ENCODE measurements at regions not wholly inside any gene's neighbourhood (a gene's known extent, or its start where the extent isn't known, plus 50 kb on each side); places are given as distances from the start of the nearest gene placed in this dataset.

GRCh38 chr16:87195161-87195560 lies 122.0 kb downstream of the C16orf95 start:
- no peak overlapping the region for H2AFZ ChIP-seq
- no peaks in the 10 kb centered on the region for H3K36me3 ChIP-seq (replicated peaks; ENCODE audit: insufficient read depth, low read depth)
- WGBS (ENCODE audit: low lambda C conversion rate, missing lambda C conversion rate): 86% methylated on average over 6 of the region's 6 CpGs
- no peaks in the 10 kb centered on the region for H3K9me2 ChIP-seq (replicated peaks; ENCODE audit: insufficient read depth)
- no peak for TF ChIP-seq EZH2phosphoT487 (IDR thresholded peaks at IDR 0.05; ENCODE audit: low read depth, severe bottlenecking, unreplicated experiment)
- TF ChIP-seq CTCF (IDR thresholded peaks at IDR 0.05; ENCODE audit: poor library complexity): no peak
- no peak for TF ChIP-seq EZH2 (IDR thresholded peaks at IDR 0.05; ENCODE audit: borderline replicate concordance)
- no peaks in the 10 kb centered on the region for H4K20me1 ChIP-seq (ENCODE audit: insufficient read depth, poor library complexity, severe bottlenecking)
- no peak overlapping the region for H3K27ac ChIP-seq
- no peaks in the 10 kb centered on the region for H3K27me3 ChIP-seq
- H3K9me3 ChIP-seq (ENCODE audit: low read depth): no peaks in the 10 kb centered on the region
- no peak overlapping the region for H3K4me2 ChIP-seq
- no peaks in the 10 kb centered on the region for H3K79me2 ChIP-seq
- H3K4me1 ChIP-seq (ENCODE audit: insufficient read depth): no peaks in the 10 kb centered on the region
- no peak for DNase-seq (ENCODE audit: low spot score)
- H3K4me3 ChIP-seq: no peak overlapping the region

GRCh38 chr16:87196231-87196630 lies 121.0 kb downstream of the C16orf95 start:
- H3K9me2 ChIP-seq (replicated peaks; ENCODE audit: insufficient read depth): no peaks in the 10 kb centered on the region
- H3K9me3 ChIP-seq (ENCODE audit: low read depth): no peaks in the 10 kb centered on the region
- no peak for DNase-seq (ENCODE audit: low spot score)
- H3K4me3 ChIP-seq: no peak overlapping the region
- H3K27ac ChIP-seq: no peak overlapping the region
- WGBS (ENCODE audit: low lambda C conversion rate, missing lambda C conversion rate): 91% methylated on average over 11 of the region's 11 CpGs
- TF ChIP-seq EZH2 (IDR thresholded peaks at IDR 0.05; ENCODE audit: borderline replicate concordance) (no peak), EZH2phosphoT487 (IDR thresholded peaks at IDR 0.05; ENCODE audit: low read depth, severe bottlenecking, unreplicated experiment) (no peak), CTCF (IDR thresholded peaks at IDR 0.05; ENCODE audit: poor library complexity) (no peak)
- no peaks in the 10 kb centered on the region for H3K36me3 ChIP-seq (replicated peaks; ENCODE audit: insufficient read depth, low read depth)
- H3K4me2 ChIP-seq: no peak overlapping the region
- H4K20me1 ChIP-seq (ENCODE audit: insufficient read depth, poor library complexity, severe bottlenecking): no peaks in the 10 kb centered on the region
- H3K27me3 ChIP-seq: no peaks in the 10 kb centered on the region
- no peaks in the 10 kb centered on the region for H3K79me2 ChIP-seq
- H2AFZ ChIP-seq: no peak overlapping the region
- no peaks in the 10 kb centered on the region for H3K4me1 ChIP-seq (ENCODE audit: insufficient read depth)

DNA sequence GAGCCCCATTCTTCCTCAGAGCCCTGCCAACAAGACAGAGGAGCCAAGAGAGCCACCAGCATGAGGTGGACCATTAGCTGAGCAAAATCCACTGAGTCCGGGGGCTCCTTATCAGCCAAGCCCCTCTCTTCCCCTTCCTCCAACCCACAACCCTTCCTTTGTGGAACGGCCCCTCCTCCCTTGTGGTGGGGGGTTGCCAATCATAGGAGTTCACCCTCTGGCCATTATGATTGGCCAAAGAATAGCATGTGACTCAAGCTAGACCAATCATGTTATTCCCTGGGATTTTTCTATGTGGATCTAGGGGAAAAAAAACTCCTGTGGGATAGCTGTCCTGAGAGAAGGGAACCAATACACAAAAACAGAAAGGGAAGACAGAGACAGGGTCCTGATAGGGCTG lies 120.5 kb downstream of the C16orf95 start:
- no peaks in the 10 kb centered on the region for H3K36me3 ChIP-seq (replicated peaks; ENCODE audit: insufficient read depth, low read depth)
- no peaks in the 10 kb centered on the region for H4K20me1 ChIP-seq (ENCODE audit: insufficient read depth, poor library complexity, severe bottlenecking)
- no peaks in the 10 kb centered on the region for H3K9me3 ChIP-seq (ENCODE audit: low read depth)
- H3K4me1 ChIP-seq (ENCODE audit: insufficient read depth): no peaks in the 10 kb centered on the region
- H3K27me3 ChIP-seq: no peaks in the 10 kb centered on the region
- TF ChIP-seq EZH2phosphoT487 (IDR thresholded peaks at IDR 0.05; ENCODE audit: low read depth, severe bottlenecking, unreplicated experiment) (no peak), CTCF (IDR thresholded peaks at IDR 0.05; ENCODE audit: poor library complexity) (no peak), EZH2 (IDR thresholded peaks at IDR 0.05; ENCODE audit: borderline replicate concordance) (no peak)
- no peak overlapping the region for H2AFZ ChIP-seq
- H3K4me3 ChIP-seq: no peak overlapping the region
- WGBS (ENCODE audit: low lambda C conversion rate, missing lambda C conversion rate): 100% methylated on average over 2 of the region's 2 CpGs
- H3K27ac ChIP-seq: no peak overlapping the region
- H3K9me2 ChIP-seq (replicated peaks; ENCODE audit: insufficient read depth): no peaks in the 10 kb centered on the region
- DNase-seq (ENCODE audit: low spot score): no peak
- no peaks in the 10 kb centered on the region for H3K79me2 ChIP-seq
- H3K4me2 ChIP-seq: no peak overlapping the region

DNA sequence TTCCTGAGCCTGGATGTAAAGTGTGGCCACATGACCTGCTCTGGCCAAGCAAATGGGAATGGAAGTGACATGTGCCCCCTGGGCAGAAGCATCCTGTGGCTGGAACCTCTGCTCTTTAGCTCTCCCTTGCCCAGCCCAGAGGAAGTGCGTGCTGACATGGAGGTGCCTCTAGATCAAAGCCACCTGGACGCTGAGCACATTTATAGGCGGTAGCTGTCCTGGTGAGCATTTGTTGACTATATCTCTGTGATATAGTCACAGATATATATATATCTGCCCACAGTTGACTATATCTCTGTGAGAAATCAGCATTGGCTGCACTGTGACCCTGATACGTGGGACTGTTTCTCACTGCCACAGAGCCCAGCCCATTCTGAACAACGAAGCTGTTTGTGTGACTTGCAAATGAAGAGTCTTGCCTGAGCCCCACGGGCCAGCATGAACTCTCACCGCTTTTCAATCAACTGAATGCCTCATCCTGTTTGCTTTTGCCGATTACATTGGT lies 118.8 kb downstream of the C16orf95 start:
- H3K27ac ChIP-seq: no peak overlapping the region

More for the DNA sequence above, 118.8 kb downstream of the C16orf95 start:
- no peak for DNase-seq (ENCODE audit: low spot score)
- no peaks in the 10 kb centered on the region for H3K79me2 ChIP-seq
- WGBS (ENCODE audit: low lambda C conversion rate, missing lambda C conversion rate): 27% methylated on average over 8 of the region's 8 CpGs
- no peaks in the 10 kb centered on the region for H3K27me3 ChIP-seq
- no peaks in the 10 kb centered on the region for H4K20me1 ChIP-seq (ENCODE audit: insufficient read depth, poor library complexity, severe bottlenecking)
- H3K4me2 ChIP-seq: no peak overlapping the region
- H3K4me3 ChIP-seq: no peak overlapping the region
- TF ChIP-seq EZH2 (IDR thresholded peaks at IDR 0.05; ENCODE audit: borderline replicate concordance) (no peak), EZH2phosphoT487 (IDR thresholded peaks at IDR 0.05; ENCODE audit: low read depth, severe bottlenecking, unreplicated experiment) (no peak), CTCF (IDR thresholded peaks at IDR 0.05; ENCODE audit: poor library complexity) (no peak)
- no peak overlapping the region for H2AFZ ChIP-seq
- no peaks in the 10 kb centered on the region for H3K36me3 ChIP-seq (replicated peaks; ENCODE audit: insufficient read depth, low read depth)
- H3K4me1 ChIP-seq (ENCODE audit: insufficient read depth): no peaks in the 10 kb centered on the region
- no peaks in the 10 kb centered on the region for H3K9me2 ChIP-seq (replicated peaks; ENCODE audit: insufficient read depth)
- H3K9me3 ChIP-seq (ENCODE audit: low read depth): no peaks in the 10 kb centered on the region

All from hepatocyte (in vitro differentiated cells).